Astrocyte (in vitro differentiated cells and primary cell): ENCODE measurements at regions not wholly inside any gene's neighbourhood (a gene's known extent, or its start where the extent isn't known, plus 50 kb on each side); places are given as distances from the start of the nearest gene placed in this dataset.

Source experiments
- DNase-seq: peaks from one replicate; pipeline ENCODE4 v3.0.0-alpha.2; 2010; ENCODE audit warnings: low read depth
- FAIRE-seq: peaks from 2 replicates; lab custom pipeline; 2011; peaks lifted over from hg19 to GRCh38; lab: Jason Lieb, UNC
- H2AFZ ChIP-seq: 2 replicates; pipeline ENCODE4 v1.6.0; 2012; ENCODE audit warnings: low read depth, low read length, inconsistent platforms
- H3K27ac ChIP-seq: 2 replicates; pipeline ENCODE4 v1.5.1; 2011; ENCODE audit warnings: low read depth, low read length, inconsistent platforms
- H3K27me3 ChIP-seq: 2 replicates; pipeline ENCODE4 v1.6.0; 2011; ENCODE audit warnings: low read length, inconsistent platforms; ENCODE audit not compliant: insufficient read depth
- H3K36me3 ChIP-seq: 2 replicates; pipeline ENCODE4 v1.5.1; 2011; ENCODE audit warnings: low read length, inconsistent platforms; ENCODE audit not compliant: insufficient read depth
- H3K4me1 ChIP-seq: 2 replicates; pipeline ENCODE4 v1.5.1; 2011; ENCODE audit warnings: low read length, inconsistent platforms; ENCODE audit not compliant: insufficient read depth
- H3K4me2 ChIP-seq: 2 replicates; pipeline ENCODE4 v1.6.0; 2012; ENCODE audit warnings: low read length, inconsistent platforms
- H3K4me3 ChIP-seq: 2 replicates; pipeline ENCODE4 v1.5.1; 2011; ENCODE audit warnings: low read depth, mild to moderate bottlenecking, low read length, inconsistent platforms; ENCODE audit not compliant: insufficient read depth
- H3K79me2 ChIP-seq: 2 replicates; pipeline ENCODE4 v1.6.0; 2012; ENCODE audit warnings: mild to moderate bottlenecking, low read length, inconsistent platforms; ENCODE audit not compliant: insufficient read depth
- H3K9ac ChIP-seq: 2 replicates; pipeline ENCODE4 v1.6.0; 2012; ENCODE audit warnings: mild to moderate bottlenecking, low read length, inconsistent platforms
- H3K9me3 ChIP-seq: 2 replicates; pipeline ENCODE4 v1.5.1; 2012; ENCODE audit warnings: low read depth, mild to moderate bottlenecking, low read length, inconsistent platforms; ENCODE audit not compliant: insufficient read depth
- H4K20me1 ChIP-seq: 2 replicates; pipeline ENCODE4 v1.6.0; 2012; ENCODE audit warnings: low read length, inconsistent platforms; ENCODE audit not compliant: insufficient read depth
- H3K27ac Mint-ChIP-seq: one replicate; pipeline ENCODE4 v1.8.0; 2021; ENCODE audit warnings: mild to moderate bottlenecking, mixed read lengths; ENCODE audit not compliant: unreplicated experiment
- H3K27me3 Mint-ChIP-seq: one replicate; pipeline ENCODE4 v1.8.0; 2021; ENCODE audit warnings: low read depth, mixed read lengths; ENCODE audit not compliant: unreplicated experiment
- H3K36me3 Mint-ChIP-seq: one replicate; pipeline ENCODE4 v1.8.0; 2021; ENCODE audit warnings: low read depth, mixed read lengths; ENCODE audit not compliant: unreplicated experiment
- H3K4me1 Mint-ChIP-seq: one replicate; pipeline ENCODE4 v1.8.0; 2021; ENCODE audit warnings: low read depth, mixed read lengths; ENCODE audit not compliant: unreplicated experiment
- H3K4me3 Mint-ChIP-seq: one replicate; pipeline ENCODE4 v1.8.0; 2021; ENCODE audit warnings: mild to moderate bottlenecking, moderate library complexity, mixed read lengths; ENCODE audit not compliant: unreplicated experiment
- H3K9me3 Mint-ChIP-seq: one replicate; pipeline ENCODE4 v1.8.0; 2021; ENCODE audit warnings: mild to moderate bottlenecking, mixed read lengths; ENCODE audit not compliant: unreplicated experiment
- CTCF ChIP-seq: IDR thresholded peaks from 2 replicates; pipeline ENCODE4 v1.5.1; 2011; ENCODE audit warnings: low read depth, mild to moderate bottlenecking, inconsistent platforms, low read length, moderate library complexity; ENCODE audit not compliant: insufficient read depth
- EZH2 ChIP-seq: IDR thresholded peaks from 2 replicates; pipeline ENCODE4 v1.6.1; 2012; ENCODE audit warnings: mild to moderate bottlenecking, low read length, inconsistent platforms; ENCODE audit not compliant: insufficient read depth

GRCh38 chr1:83787246-83787998 lies 211.5 kb downstream of the TTLL7 start:
- no peaks in the 10 kb centered on the region for H3K36me3 ChIP-seq
- no peak overlapping the region for H3K4me3 Mint-ChIP-seq
- no peaks in the 10 kb centered on the region for H3K4me1 ChIP-seq
- H3K27me3 ChIP-seq = no peaks in the 10 kb centered on the region
- no peaks in the 10 kb centered on the region for H4K20me1 ChIP-seq
- no peaks in the 10 kb centered on the region for H3K9me3 Mint-ChIP-seq
- H3K27ac Mint-ChIP-seq = no peak overlapping the region
- H2AFZ ChIP-seq = no peak overlapping the region
- no peaks in the 10 kb centered on the region for H3K79me2 ChIP-seq
- H3K27me3 Mint-ChIP-seq = no peaks in the 10 kb centered on the region
- peaks cover 16% of the 10 kb centered on the region for H3K4me1 Mint-ChIP-seq
- FAIRE-seq (no peak), DNase-seq (no peak)
- H3K9me3 ChIP-seq = no peaks in the 10 kb centered on the region
- H3K27ac ChIP-seq = no peak overlapping the region
- H3K9ac ChIP-seq = no peak overlapping the region
- H3K4me2 ChIP-seq = no peak overlapping the region
- H3K4me3 ChIP-seq = no peak overlapping the region
- no peaks in the 10 kb centered on the region for H3K36me3 Mint-ChIP-seq
- TF ChIP-seq EZH2 = no peak
- no peak for TF ChIP-seq CTCF

DNA sequence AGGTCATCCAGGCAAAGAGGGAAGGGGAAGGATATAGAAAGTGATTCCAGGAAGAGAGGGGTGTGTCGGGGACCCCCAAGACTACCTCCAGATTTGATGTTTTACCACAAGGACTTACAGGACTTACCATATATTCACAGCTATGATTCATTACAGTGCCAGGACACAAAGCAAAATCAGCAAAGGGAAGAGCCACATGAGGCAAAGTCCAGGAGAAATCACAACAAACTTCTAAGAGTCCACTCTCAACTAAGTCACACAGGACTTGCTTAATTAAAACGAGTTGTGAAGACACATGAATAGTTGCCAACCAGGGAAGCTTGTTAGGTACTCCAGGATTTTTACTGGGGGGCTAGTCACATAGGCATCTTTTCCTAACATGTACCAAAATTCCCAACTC lies 217.3 kb downstream of the TTLL7 start:
- peaks cover 4% of the 10 kb centered on the region for H3K27me3 ChIP-seq
- Mint-ChIP-seq H3K27me3 (no peaks in the 10 kb centered on the region), H3K4me3 (no peak overlapping the region), H3K9me3 (no peaks in the 10 kb centered on the region), H3K36me3 (no peaks in the 10 kb centered on the region), H3K27ac (no peak overlapping the region), H3K4me1 (no peaks in the 10 kb centered on the region)
- no peak for TF ChIP-seq EZH2
- no peak for TF ChIP-seq CTCF
- no peak overlapping the region for H2AFZ ChIP-seq
- no peak overlapping the region for H3K4me3 ChIP-seq
- no peak for FAIRE-seq
- H3K79me2 ChIP-seq = no peaks in the 10 kb centered on the region
- DNase-seq = no peak
- no peaks in the 10 kb centered on the region for H4K20me1 ChIP-seq
- H3K9me3 ChIP-seq = no peaks in the 10 kb centered on the region
- H3K4me2 ChIP-seq = no peak overlapping the region
- H3K4me1 ChIP-seq = no peaks in the 10 kb centered on the region
- H3K36me3 ChIP-seq = no peaks in the 10 kb centered on the region
- H3K27ac ChIP-seq = no peak overlapping the region
- no peak overlapping the region for H3K9ac ChIP-seq

- no peak overlapping the region for H3K9ac ChIP-seq
- Mint-ChIP-seq H3K4me3 (no peak overlapping the region), H3K4me1 (no peaks in the 10 kb centered on the region), H3K27ac (no peak overlapping the region), H3K36me3 (no peaks in the 10 kb centered on the region), H3K27me3 (no peaks in the 10 kb centered on the region), H3K9me3 (no peaks in the 10 kb centered on the region)
- no peaks in the 10 kb centered on the region for H3K4me1 ChIP-seq
- H3K27me3 ChIP-seq = peaks cover 4% of the 10 kb centered on the region
- H3K27ac ChIP-seq = no peak overlapping the region
- no peak for DNase-seq
- H3K4me2 ChIP-seq = no peak overlapping the region
- TF ChIP-seq CTCF = no peak
- TF ChIP-seq EZH2 = no peak
- no peak for FAIRE-seq
- no peak overlapping the region for H3K4me3 ChIP-seq
- H3K79me2 ChIP-seq = no peaks in the 10 kb centered on the region
- H2AFZ ChIP-seq = no peak overlapping the region
- H3K9me3 ChIP-seq = no peaks in the 10 kb centered on the region
- no peaks in the 10 kb centered on the region for H4K20me1 ChIP-seq
- no peaks in the 10 kb centered on the region for H3K36me3 ChIP-seq
Observed at GRCh38 chr1:83779565-83779964, 219.4 kb downstream of the TTLL7 start.
